CD4-positive, alpha-beta T cell treated with Interleukin-6 for 4 hours (primary cell): ENCODE measurements at regions not wholly inside any gene's neighbourhood (a gene's known extent, or its start where the extent isn't known, plus 50 kb on each side); places are given as distances from the start of the nearest gene placed in this dataset.

ENCODE experiments used
- DNase-seq: peaks from one replicate; pipeline ENCODE4 v3.0.0-alpha.2; 2020; ENCODE audit warnings: mixed read lengths

DNA sequence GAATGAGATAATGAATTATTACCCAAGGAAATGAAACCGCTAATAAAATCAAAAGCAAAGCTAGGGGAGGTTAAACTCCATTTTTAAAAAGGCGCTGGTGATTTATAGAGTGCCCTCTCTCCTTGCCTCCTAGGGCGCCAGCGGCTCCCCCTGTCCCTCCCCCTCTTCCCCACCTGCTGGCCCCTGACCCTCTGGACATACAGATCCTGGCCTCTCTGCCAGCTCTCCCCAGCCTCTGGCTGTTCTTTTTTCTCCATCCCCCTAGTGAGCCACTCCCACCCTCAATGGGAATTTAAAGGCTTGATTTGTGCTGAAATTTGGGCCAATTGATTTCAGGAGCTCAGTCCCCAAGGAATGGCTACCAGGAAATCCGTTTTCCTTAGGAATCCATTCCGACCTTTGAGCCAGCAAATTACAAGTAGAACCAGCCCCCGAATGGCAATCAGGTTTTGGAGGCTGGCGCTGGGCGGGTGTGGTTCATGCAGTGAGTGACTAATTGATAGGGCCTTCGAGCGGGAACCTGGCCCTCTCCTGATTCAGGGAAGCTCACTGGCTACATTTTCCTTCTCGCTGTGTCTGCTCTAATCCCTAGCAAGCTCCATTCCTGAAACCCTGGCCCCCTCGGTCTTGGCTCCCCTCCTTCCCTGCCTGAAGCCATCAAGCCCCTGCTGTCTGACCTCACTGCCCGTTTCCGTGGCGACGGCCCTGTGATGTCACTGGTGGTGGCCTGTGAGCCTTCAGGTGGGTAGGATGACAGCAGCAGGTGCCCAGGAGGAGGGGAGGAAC lies 141.9 kb upstream of the SDK2 start:
- no peak for DNase-seq

DNA sequence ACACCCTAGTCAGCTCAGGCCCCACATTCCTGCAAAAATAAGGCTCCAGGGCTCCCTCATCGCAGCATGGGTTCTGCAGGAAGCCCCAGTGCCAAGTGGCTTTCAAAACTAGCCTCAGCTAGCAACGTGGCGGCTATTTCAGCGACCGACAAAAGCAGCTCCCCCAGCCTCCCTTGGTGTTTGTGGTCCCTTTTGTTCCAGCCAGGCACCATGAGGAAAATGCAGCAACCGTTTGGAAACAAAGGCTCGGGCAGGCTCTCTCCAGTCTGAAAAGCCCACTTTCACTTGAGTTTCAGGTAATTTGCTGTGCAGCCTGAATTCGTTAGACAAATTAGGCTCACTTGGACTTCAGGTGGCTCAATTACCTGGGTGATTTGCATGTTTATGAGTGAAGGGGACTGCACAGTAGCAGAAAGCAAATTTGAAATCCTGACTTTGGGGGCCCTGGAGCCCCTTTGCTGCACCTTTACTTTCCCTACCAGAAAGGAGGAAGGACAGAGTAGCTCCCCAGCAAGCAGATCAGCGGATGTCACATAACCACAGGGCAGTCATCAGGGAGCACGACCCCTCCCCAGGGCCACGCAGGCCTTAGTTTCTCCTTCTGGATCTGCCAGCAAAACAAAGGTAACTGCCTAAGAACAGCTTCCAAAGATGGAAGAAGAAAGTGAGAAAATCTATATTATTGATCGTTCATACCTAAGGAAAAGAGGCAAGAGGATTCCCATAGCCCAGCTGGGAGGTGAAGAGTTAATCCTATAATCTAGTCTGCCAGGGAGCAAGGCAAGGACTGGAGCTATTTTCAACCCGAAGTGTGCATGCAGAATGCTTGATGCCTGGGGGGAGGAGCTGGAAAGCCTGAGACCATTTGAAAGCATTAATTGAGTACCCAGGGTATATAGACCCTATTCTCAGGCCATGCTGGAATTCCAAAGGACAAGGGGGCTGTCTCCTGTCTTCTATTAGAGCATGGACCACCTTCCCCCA lies 143.1 kb upstream of the SDK2 start:
- no peak for DNase-seq

DNA sequence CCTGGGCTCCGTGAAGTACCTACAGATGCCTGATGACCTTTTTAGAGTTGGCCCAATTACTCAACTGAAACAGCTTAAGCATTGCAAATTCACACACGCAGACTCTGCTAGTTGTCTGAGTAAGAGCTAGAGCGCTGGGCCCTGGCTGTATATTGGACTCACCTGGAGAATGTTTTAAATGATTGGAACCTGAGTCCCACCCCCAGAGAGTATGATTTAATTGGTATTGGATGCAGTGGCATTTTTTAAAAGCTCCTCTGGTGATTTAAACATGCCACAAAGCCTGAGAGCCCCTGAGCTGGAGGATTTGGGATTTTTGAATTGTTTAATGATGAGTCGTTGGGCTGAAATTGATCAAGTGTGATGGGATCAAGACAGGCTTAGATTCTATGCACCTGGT lies 143.9 kb upstream of the SDK2 start:
- no peak for DNase-seq

DNA sequence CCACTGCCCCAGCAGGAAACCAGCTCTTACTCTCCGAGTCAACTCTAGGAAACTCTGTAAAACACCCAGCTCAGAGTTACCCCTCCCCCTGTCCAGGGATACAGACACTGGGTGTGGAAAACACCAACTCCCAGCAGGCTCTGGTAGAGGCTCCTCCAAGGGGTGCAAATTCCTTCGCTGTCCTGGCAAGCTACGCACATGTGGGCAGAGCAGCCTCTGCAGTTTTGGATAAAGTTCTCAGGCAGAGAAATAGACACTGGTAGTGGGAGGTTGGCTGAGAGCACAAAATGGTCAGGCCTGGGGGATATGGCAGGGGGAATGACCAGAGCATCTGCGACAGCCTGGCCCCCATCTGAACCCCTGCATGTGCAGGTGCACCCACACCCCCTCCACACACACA lies 146.9 kb upstream of the SDK2 start:
- DNase-seq, result no peak

DNA sequence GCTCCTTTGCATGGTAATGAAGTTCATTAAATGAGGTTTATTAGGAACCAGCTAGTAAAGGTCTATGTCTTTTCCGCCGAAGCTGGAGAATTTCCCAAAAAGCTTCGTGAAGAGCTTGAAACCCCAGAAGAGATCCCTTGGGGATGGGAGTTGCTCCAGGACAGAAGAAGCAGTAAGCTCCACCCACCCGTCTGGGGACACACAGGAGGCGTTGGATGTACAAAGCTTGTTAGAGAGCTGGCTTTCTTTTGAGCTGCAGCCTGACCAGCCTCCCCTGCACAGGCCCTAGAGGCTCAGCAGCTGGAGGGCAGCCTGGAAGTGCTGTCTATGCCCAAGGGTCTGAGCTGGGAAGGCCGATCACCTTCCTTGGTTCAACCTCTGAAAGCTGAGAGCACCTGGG lies 147.4 kb upstream of the SDK2 start:
- DNase-seq, result no peak

DNA sequence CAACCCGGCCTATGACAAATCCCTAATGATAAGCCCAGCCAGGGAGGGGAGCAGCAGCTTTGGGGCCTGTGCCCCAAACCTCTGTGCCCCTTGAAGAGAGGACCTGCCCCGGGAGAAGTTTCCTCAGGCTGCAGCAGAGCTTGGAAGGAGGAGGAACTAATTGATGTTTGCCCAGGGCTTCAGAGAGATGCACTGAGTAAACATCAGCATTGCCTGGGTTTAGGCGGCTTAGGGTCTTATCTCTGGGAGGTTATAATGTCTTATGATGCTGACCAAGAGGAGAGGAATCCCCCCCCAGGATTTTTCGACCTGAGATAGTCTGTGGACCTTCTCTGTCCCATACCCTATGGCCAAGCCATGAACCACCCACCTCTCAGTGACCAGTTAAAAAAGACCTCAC lies 148.7 kb upstream of the SDK2 start:
- no peak for DNase-seq

DNA sequence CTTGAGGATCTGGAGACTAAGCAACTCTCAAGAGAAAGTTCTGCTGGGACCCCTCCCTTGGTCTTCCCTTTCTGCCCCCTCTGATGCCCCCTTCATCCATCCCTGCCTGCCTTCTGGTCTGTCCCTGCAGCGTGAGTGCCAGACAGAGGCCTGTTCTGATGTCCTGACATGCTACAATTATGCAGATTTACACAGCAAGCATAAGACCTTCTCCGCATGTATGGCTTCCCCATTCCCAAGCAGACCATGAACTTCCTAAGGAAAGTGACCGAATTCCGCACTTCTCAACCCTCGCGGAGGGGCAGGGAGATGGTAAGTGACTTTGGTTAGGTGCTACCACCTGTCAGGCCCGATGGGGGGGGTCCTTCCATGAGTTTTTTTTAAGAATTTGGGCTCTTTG lies 150.1 kb upstream of the SDK2 start:
- DNase-seq, result no peak

DNA sequence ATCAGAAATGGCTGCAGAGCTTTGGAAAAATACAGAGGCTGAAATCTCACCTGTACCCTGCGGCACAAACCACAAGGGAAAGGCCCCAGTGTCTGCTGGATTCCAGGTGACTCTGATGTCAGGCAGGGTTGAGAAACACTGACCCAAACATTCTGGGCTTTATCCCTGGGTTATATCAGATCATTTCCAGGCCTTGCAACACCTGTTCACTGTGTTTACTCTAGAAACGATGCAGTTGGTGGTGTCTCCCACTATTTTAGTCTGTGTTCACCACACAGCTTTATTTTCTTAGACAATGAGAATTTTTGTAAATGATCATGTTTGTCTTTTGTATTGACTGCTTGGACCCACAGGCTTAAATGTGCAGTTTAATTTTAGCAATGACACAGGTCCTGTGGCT lies 151.5 kb upstream of the SDK2 start:
- no peak for DNase-seq

DNA sequence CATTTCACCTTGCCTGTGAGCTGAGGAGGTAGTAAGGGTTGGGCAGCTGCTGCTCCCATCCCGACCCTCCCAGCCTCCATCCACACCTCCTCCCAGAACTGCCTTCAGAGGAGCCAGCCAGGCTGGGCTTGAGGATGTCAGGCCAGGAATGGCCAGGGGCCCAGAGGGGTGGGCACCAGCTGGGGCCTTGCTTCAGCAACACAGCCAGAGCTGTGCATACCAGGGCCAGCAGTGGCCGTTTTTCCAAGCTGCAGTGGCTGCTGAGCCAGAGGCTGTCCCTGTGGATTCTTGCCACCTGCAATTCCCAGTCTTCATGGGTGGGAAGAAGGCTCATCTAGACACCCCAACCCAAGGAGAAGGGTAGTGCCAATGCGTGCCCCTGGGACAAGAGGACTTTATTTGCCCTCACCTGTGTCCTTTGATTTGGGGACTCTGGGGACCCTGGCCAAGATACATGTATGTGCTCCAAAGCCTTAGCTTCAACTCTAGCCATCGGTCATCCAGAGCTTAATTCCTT lies 153.4 kb upstream of the SDK2 start:
- no peak for DNase-seq

DNA sequence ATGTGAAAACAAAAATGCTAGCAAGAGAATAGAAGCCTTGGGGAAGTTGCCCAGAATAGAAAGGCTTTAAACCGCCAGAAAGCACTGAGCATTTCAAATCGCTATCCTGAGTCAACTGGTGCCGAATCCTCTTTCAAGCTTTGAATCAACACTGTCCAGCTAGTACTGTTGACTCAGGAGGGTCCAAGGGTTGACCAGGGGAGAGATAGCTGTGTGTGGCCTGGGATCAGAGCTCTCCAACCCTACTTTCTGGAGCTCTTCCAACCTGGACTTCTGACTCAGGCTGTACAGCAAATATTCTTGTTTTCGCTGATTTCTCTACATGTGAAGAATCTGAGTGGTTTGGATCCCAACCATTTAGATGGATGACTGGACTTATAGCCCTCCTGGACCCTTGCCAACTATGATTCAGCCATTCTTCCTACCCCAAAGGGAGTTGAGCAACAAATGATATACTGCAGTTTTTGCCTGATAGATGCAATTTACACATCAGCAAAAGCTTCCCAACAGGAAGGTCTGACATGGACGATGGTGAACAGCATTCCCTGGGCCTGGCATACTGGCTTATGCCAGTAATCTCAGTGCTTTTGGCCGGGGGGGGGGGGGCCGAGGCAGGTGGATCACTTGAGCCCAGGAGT lies 154.0 kb upstream of the SDK2 start:
- DNase-seq, result no peak

DNA sequence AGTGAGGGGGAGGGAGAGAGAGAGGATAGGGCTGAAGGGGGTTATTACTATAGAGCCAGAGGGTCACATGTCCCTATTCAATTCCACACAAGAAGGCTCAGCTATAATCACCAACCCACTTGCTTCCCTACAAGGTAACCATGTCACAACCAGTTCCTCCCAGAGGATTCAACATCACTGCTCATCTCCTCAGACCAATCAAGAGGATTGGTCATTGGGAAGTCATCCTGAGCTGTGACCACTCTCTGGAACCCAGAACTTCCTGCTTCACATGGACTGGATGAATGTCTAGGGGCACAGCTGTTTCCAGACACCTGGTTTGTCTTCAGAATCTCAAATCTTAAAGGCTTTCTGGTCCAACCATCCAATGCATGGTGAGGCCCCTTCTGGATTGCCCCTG lies 154.9 kb upstream of the SDK2 start:
- no peak for DNase-seq

DNA sequence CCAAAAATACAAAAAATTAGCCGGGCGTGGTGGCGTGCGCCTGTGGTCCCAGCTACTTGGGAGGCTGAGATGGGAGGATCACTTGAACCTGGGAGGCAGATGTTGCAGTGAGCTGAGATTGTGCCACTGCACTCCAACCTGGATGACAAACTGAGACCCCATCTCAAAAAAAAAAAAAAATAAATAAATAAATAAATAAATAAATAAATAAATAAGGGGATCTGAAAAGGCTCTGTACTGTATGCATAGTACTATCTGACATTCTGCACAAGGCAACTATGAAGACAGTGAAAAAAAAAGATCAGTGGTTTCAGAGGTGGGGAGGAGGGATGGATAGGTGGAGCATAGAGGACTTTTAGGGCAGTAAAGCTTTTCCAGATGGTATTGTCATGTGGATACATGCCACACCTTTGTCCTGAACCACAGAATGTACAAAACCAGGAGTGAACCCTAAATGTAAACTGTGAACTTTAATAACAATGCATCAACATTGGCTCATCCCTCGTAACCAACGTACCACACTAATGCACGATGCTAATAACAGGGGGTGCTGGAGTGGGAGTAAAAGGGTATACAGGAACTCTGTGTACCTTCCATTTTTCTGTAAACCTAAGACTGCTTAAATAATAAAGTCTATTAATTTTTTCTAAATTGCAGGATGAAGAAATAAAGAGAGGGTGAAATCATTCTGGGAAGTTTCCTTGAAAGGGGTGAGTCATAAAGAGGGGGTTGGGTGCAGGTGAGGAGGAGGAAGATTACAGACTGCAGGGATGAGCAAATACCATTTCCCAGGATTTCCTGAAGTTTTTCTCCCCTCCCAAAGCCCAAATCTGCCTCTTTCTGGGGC lies 155.8 kb upstream of the SDK2 start:
- DNase-seq, result no peak

DNA sequence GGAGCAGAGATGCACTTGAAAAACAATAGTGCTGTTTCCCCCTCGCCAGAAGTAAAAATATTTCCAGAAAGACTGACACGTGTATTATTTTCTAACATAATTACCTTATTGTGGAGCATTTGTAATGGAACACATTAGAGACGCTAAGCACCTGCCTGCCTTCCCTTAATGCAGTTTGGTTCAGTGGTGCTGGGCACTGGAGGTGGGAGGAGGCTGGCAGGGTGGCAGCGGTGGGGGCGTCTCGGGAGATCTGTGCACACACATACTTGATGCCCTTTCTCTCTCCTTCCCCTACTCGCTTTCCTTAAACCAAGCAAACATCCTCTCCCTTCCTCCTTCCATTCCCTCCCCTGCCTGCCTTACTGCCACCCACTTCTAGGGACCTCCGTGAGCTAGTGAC lies 156.6 kb upstream of the SDK2 start:
- no peak for DNase-seq

DNA sequence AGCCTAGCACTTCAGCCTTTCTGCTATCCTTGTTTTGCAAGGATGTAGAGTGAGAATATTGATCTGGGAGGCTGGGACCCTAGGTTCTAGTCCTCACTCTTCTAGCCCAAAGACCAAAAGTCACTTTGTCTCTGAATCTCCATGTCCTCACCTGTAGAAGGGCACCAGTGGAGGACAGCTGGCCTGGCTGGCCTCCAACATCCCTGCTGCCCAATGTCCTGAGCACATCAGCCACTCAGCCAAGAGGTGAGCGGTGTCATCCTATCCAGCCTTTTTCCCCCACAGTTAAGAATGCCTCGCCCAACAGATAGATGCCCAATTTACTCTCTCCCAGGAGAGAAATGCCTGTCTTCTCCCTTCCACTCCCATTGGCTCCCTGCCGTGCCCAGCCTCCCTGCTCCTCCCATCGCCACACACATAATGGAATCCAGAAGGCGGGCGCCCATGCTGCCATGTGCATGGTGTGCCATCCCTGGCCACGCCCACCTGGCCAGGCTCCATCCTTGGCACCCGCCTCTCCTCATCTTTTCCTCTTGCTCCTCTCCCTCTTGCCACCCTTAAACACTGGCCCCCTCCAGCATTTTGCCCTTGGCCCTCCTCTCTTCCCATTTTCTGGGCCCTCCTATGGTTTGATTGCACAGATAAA lies 157.3 kb upstream of the SDK2 start:
- no peak for DNase-seq

DNA sequence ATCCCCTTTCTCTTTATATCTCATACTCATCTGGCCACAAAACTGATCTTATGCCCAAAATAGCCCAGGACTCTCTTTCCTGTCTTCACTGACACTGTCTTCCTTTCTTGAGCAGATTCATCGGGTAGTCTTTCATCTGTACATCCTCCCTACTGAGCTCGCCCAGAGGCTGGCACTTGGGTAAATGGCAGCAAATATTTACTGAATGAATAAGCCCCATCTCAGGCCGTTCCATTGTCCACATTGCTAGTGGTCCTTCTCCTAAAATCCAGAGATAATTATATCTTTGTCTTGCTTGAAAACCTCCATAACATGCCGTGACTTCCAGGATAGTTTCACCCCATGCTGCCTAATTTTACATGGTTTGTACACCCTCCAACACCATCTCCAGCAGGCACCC lies 158.1 kb upstream of the SDK2 start:
- DNase-seq, result no peak

DNA sequence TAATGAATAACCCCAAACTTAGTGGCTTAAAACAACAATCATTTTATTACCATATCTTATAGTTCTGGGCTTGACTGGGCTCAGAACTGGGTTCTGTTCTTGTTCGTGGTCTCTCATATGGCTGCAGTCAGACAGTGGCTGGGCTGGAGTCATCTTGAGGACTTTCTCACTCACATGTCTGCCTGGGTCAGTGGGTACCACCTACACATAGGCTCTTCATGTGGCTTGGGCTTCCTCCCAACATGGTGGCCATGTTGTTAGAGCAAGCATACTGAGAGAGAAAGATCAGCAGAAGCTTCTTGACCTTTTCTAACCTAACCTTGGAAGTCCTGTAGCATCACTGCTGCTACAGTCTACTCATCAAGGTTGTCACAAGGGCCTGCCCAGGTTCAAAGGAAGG lies 158.6 kb upstream of the SDK2 start:
- no peak for DNase-seq

DNA sequence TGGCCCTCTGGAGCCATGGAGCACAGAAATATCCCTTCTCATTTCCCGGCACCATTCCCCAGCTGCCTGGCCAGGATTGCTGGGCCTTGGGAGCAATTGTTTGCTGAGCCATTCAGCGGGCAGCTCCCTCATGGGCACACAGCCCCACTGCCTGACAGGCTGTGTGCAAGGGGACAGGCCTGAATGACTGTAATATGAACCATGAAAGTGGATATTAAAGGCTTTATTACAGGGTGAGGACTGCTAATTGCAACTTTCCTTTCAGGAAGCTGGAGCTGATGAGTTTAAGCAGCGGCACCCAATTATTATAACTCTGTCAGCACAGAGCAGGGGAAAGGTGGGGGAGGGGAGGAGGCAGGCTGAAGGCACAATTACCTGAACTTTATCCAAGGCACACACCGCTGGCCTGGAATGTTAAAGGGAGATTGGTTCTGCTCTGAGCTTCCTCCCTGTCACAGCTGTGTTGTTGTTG lies 159.8 kb upstream of the SDK2 start:
- DNase-seq, result no peak

DNA sequence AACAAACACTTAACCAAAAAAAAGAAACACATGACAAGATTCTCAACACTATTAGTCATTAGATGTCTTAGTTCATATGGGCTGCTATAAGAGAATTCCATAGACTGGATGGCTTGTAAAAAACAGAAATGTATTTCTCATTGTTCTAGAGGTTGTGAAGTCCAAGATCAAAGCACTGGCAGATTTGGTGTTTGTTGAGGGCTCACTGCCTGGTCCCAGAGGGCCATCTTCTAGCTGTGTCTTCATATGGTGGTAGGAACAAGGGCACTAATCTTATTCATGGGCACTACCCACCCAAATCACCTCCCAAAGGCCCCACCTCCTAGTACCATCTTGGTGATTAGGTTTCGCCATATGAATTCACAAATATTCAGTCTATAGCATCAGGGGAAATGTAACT lies 162.5 kb upstream of the SDK2 start:
- no peak for DNase-seq

DNA sequence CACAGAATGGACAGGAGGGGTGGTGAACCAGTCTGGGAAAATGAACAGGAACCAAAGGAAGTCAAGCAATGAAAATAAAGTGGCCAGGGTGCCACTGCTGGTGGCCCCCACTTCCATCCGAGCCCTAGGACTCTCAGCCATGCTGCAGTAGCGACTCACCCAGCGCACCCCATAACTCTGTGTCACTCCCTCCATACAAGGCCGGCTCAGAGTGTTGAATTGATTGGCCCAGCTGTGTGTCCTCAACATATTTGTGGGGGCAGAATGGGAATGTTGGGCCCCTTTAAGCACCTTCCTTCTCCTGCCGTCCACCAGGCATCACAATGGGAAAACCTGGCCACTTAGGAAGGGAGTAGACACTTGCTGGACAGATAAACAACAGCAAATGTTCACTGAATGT lies 169.0 kb upstream of the SDK2 start:
- no peak for DNase-seq

DNA sequence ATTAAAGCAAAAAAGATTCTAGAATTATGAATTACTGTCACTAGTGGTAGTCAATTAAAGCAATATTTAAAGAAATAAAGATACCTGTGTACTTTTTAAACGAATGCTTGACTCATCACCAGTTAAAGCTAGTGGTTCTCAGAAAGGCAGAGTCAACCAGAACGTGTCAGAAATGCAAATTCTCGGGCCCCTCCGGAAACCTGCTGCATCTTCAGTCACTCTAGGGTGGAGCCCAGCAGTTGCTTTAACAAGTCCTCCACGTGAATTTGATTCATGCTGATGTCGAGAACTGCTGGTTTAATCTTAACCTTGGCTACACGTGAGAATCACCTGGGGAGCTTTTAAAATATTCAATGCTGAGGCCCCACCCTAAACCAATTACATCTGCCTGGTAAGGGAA lies 169.8 kb upstream of the SDK2 start:
- DNase-seq, result no peak

DNA sequence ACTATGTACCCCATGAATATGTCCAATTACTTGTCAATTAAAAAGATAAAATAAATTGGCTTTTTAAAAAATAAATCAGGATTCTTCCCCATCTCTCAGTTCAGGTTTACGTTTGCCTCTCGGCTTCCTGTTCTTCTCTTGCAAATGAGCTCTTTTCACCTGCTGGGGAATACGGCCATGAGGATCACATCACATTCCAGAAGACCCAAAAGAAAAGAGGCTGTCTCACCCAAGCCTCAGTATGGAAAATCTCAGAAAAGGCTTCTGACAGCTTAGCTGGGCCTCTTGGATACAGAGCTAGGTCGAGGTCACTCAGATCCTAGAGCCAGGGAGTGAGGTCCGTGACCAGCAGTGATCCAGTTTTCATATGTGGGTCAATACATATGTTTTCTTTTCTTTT lies 171.2 kb upstream of the SDK2 start:
- no peak for DNase-seq
